ENCODE measurements at regions not wholly inside any gene's neighbourhood (a gene's known extent, or its start where the extent isn't known, plus 50 kb on each side); places are given as distances from the start of the nearest gene placed in this dataset.

DNA sequence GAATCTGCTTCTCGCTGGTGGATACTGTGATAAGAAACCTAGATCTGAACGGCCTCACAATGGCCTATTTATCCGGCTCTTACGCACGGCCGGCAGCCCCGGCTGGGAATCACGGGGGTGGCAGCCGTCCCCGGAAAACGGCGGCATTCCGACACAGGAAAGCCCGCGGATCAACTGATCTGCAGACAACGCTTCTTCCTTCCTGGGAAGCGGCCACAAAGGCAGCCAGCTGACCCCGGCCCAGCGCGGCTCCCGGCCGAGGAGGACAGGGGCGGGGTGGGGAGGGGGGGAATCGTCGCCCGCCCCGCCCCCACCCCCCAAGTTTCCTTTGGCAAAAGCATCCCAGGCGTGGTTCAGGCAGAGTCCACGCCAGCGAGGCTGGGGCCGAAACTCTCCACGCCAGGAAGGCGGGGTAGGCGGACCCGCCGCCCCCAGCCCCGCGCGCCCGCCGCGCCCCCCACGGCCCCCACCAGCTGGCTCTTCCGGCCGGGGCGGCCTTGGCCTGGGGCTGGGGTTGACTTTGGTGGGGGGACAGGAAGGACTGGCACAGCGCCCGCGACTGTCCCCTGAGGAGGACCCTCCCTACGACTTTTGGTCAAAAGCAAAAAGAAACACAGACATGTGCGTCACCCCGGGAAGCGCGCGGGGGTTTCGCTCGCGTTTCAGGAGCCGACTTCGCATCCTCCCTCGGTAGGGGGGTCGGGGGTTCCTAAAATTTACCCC is 247.7 kb upstream of the ANKRD55 start:
- no peak for DNase-seq (ENCODE audit: low read depth)

DNA sequence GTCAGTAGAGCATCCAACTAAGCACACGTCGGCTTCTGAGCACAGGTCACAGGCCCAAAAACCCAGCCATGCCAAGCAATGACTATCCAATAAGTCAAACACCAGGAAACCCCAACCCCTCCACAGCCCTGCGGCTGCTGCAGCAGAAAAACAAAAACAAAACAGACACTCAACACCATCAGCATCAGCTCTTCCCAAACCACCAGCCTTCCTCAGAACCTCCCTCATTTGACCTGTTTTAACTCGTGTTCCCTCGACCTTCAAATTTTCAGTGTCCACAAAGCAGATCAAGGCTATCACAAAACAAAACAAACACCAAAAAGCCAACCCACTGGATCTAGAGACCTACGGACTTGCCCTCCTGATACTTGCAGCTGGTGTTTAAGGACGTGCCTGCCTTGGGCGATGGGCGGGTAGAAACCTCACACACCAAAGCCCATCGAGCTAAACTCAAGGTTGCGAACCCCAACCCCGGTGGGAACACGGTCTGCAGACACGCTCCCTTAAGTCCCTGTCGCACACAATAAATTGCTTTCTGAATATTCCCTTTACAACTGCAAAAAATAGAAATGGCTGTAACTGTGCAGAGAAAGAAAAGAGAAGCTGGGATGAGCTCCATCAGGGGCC is 247.1 kb upstream of the ANKRD55 start:
- no peak for DNase-seq (ENCODE audit: low read depth)

DNA sequence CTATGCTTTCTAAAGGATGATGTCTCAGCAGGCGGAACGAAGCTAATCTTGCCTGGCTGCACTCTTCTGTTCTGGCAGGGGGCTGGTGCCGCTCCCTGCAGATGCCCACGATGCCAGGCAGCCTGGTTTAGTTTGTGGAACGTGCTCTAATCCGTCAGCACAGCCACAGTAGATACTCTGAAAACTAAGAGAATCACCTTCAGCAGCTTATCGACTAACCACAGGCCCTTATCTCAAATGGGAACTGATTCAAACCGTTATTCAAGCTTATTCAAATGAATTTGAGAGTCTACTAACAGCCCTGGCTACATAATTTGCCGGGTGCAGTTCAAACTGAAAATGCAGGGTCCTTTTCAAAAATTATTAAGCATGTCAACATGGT is 246.6 kb upstream of the ANKRD55 start:
- DNase-seq (ENCODE audit: low read depth) = no peak

DNA sequence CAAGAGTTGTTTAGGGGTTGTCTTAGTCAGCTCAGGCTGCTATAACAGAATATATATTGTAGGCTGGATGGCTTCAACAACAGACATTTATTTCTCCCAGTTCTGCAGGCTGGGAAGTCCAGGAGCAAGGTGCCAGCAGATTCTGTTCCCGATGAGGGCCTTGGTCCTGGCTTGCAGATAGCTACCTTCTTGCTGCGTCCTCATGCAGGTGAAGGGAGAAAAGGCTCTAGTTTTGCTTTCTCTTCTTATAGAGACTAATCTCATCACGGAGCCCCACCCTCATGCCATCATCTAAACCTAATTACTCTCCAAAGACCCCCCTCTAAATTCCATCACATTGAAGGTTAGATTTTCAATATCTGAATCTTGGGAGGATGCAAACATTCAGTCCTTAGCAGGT is 246.0 kb upstream of the ANKRD55 start:
- no peak for DNase-seq (ENCODE audit: low read depth)

DNA sequence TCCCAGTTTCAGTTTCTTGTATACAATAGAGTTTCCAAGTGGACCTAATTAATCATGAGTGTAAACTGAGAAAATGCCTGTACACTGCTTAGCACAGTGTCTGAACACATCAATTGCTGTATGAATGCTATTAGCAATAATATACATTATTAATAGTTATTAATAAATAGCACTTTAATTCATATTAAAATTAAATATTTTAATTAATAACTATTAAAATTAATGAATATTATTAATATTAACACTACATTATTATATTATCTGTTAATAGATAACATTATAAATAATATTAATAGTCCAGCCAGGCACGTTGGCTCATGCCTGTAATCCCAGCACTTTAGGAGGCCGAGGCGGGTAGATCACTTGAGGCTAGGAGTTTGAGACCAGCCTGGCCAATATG is 244.9 kb upstream of the ANKRD55 start:
- DNase-seq (ENCODE audit: low read depth) = no peak

DNA sequence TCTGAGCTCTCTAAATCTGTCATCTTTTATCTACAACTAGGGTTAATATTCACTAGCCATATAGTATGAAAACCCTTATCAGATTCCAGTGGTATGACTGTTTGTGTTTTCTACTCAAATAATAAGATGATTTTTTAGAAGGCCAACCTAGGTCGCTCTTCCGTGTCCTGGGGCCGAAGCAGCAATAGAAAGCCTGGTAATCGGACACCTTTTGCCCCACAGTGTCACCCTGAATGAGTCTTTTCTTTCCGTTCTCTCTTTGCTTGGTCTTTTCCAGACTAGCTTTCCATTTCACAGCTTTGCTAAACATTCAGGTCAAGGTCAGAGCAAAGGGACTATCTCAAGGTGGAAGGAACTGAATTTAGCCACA is 243.3 kb upstream of the ANKRD55 start:
- DNase-seq (ENCODE audit: low read depth) = no peak

DNA sequence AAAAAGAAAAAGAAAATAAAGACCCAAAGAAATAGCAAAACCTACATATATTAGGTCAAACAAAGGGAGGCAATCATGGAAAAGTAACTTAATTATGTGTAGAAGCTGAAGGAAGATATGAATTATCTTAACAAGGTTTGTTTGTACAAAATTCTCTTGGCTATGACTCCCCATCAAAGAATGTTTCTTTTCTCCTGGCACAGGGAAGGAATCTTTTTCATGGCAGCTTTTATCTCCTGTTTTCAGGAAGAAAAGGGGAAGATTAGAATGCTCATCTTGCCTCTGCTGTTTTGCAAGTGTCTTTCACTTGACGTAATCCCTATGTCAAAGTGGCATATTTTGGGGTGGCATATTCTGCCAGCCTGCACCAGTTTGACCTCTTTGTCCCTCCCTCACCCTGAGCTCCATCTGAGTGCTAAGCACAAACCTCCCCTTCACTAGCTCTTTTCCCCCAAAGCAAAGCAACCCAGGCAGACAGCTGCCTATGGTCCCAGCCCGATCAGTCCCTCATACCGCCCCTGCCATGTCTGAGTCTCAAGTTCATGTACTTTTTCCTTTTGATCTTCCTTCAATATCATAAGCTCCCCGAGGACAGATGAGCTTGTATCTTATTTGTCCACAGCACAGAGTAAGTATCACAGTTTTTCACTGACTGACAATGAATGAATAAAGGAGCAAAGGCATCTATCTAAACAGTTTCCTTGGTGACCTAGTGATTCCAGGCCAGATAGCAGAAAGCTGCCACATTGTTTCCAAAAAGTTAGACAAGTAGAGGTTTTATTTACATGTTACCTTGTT is 242.8 kb upstream of the ANKRD55 start:
- DNase-seq (ENCODE audit: low read depth) = no peak

DNA sequence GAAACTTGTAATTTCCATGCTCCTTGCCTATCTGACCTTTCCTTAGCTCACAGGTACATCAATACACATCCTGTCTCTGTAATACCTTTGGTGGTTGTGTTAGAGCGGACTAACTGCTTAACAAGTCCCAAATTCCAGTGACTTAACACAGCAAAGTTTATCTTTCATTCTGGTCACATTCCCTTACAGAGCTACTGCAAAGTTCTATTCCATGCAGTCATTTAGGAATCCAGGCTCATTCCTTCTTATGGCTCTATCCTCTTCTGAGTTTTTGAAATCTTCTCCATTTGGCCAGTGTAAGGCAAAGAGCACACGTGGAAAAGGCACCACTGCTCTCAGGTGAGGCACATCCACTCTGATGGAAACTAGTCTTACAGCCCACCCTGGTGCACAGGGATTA is 238.6 kb upstream of the ANKRD55 start:
- DNase-seq (ENCODE audit: low read depth) = no peak

DNA sequence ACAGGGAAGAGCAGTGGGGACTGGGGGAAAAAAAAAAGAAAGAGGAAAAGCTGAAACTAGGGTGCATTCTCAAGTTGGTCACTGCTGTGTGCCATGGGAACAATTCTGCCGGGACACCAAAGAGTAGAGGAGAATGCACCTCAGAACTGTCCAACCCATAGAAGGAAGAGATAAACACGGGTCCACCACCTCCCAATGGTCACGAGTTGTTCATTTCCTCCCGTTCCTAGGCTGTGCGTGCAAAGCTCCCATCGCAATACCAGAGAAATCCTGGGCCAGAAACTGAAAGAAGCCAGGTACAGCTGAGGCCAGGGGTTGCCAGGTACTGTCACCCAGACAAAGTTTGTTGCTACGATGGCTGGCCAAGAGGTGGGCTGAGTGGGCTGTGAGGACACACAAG is 236.9 kb upstream of the ANKRD55 start:
- DNase-seq (ENCODE audit: low read depth) = no peak

DNA sequence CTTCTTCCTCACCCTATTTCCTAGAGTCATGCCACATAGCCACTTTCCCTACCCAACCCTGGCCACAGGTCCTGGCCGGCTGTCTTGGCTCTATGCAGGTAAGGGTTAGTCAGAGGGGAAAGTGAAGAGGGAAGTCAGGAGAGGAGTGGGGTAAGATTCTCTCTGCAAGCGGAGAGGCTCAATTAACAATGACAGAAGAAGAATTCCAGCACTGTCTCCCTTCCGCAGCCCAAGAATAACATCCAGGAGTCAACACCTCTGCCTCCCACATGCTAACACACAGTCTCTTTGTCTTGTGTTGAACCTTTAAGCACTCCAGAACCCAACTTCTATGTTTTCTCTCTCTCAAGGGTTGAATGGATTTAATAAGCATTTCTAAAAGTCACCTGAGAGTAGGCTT is 235.1 kb upstream of the ANKRD55 start:
- no peak for DNase-seq (ENCODE audit: low read depth)

DNA sequence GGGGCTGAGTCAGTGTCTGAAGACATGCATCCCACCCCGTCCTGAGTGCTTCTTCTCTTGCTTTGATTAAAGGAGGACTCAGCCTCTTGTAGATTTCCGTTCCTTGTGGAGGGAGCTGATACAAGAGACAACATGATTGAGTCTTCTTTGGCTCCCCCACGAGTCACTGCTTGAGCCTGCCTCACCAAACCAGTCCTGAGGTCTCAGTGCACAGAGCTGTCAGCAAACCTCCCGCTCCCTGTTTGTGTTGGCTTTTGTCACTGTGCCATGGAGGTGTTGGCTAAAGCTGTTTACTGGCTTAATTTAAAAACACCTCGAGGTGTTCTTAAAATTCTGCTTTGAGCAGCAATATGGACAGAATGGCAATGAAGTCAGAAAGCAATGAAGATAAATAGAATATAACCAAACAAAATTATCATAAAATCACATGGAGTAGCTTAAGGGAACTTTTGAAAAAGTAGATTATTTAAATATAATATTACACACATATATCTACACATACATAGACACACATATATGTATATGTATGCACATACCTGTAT is 234.1 kb upstream of the ANKRD55 start:
- no peak for DNase-seq (ENCODE audit: low read depth)

DNA sequence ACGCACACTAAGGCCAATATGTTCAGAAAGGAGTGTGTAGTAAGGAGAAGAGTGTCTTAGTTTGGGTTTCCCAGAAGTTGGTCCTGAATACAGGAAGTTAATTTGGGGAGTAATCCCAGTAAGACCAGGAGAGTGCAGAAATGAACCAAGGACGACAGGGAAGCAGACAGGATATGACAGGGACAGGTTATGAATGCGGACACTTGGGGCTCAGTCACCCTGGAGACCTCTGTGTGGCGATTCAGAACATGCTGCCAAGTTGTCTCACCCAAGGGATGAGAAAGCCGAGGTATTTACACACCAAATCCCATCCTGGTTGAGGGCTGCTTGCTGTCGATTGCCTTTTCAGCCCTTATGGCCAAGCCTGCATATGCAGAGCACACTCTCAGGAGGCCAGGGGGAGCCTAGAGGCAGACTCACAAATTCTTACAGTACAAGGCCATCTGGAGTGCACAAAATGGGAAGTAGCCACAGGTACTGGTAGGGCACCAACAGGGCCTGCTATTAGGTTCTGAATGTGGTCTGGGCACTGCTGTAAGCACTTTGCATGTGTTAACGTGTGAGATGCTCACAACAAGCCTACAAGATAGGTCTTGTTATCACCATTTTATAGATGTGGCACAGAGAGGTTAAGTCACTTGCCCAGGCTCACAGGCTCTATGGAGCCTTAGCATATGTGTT is 233.1 kb upstream of the ANKRD55 start:
- DNase-seq (ENCODE audit: low read depth) = no peak

DNA sequence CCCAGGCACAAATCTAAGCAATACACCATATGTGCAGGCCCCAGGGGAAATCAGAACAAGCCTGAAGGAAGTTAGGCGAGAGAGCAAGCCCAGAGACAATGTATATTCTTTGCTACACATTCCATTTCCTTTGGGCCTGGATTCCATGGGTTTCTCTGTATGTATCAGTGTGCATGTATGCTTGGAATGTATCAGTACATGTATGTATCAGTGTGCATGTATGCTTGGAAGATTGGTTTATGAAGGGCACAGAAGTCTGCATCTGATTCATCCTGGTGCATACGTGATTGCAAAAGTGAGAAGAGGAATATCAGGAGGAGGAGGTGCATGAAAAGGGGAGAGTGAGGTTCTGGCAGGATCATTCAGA is 232.6 kb upstream of the ANKRD55 start:
- DNase-seq (ENCODE audit: low read depth) = no peak

DNA sequence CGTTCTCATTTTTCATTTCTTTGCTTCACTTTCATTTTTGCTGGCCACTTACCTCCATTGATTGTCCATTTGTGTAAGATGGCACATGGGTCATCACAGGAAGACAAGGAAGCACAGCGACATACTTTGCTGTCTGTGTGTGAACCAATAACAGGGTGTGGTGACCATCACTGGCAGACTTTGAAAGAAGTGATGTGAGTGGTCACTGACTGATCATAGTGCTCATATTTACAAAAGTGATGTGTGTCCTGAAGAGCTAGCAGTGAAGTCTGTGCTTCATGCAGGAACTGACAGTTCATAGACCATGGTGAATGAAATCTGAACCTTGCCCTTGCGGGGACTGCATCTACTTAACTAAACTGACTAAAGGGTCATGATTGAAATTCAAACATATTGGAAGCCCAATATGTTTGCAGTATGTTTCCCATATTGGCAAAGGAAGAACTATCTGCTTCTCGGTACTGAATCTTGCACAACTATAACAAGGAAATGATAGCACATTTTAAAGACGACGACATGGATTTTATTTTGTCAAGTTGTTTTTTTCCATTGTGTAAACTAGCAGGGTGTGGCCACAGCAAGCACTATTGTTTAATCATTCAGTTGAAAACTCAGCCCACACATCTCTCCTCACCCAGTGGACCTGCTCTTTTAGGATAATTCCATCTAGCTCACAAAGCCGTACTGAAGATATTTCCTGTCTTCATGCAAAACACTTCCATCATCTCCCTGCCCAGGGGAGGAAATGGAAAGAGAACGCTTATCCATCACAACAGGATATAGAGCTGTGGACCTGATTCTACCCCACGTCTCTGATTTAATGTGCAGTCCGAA is 232.0 kb upstream of the ANKRD55 start:
- DNase-seq (ENCODE audit: low read depth) = no peak

DNA sequence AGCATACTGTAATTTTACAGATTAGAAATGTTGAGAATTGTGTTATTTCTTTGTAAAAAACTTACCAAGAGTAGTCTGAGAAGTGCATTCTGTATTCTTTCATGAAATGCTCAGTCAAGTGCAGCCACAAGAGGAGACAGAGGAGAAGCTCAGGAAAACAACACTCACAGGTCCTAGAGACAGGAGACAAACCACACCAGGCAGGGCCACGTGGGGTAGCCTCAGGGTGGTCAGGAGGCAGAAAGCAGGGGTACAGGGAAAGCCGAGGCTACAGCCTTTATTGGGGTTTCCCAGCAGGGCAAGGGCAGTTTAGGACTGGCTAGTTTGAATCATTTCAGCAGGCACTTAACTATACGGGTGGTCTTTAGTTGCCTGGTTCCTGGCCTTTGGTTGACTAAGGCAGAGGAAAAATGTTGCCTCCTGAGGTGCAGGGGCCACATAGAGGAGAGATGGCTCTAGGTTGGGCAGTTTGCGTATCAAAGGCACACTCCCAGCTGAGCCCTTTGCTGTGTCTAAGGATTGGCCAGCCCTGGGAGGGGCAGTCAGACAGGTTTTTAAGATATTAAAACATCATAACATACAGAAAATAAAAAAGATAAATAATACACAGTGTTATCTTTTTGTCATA is 230.9 kb upstream of the ANKRD55 start:
- no peak for DNase-seq (ENCODE audit: low read depth)

DNA sequence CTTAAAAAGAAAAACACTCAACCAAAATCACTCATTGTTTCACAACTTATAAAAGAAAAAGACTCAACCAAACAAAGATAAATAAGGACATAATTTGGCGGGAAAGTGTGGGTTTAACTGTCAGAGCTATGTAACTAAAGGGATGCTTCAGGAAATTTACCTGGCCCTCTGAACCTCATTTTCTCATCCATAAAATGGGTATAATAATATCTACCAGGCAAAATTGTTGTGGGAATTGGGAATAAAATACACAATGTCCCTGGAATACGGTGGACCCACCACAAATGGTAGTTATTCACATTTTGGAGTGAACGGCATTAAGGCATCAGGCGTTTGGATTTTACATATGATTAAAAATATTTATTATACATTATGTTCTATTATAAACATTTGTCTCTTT is 228.5 kb upstream of the ANKRD55 start:
- DNase-seq (ENCODE audit: low read depth) = no peak

DNA sequence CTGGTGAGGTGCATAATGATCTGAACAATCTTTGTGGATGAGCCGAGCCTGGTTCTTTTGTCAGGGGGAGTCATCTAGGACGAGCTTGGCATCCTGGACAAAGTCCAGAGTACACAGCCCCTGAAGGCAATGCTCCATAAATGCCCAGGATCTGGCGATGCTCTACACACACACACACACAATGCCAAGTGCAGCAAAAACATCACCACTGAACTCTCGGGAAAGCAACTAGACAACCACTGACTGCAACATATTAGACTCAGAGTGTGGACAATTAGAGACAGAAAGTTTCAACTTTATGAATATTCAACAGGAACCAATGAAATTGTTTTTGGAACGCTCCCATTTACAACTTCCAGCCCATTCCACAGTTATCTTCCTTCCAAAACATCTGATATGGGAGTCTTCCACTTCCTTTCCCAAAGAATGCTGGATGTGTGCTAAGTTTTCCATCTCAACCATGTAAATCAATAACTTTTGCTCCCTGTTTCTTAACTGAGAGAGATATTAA is 227.6 kb upstream of the ANKRD55 start:
- DNase-seq (ENCODE audit: low read depth) = no peak

DNA sequence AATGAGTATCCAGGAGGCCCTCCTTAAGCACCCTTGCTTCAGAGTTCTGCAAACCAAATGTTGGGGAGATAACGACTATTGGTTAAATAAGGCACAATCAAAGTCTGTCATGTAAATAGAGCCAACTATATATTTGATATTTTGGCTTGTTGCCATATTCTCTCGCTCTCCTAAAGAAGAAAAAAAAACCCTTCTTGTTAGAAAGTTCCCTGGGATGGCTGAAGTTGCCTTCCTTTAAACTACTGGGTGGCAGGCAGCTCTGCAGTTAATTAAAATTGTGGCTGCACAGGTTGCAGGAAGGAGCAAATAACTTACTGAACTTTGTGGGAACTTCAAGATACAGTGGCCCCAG is 227.0 kb upstream of the ANKRD55 start:
- DNase-seq (ENCODE audit: low read depth) = no peak

DNA sequence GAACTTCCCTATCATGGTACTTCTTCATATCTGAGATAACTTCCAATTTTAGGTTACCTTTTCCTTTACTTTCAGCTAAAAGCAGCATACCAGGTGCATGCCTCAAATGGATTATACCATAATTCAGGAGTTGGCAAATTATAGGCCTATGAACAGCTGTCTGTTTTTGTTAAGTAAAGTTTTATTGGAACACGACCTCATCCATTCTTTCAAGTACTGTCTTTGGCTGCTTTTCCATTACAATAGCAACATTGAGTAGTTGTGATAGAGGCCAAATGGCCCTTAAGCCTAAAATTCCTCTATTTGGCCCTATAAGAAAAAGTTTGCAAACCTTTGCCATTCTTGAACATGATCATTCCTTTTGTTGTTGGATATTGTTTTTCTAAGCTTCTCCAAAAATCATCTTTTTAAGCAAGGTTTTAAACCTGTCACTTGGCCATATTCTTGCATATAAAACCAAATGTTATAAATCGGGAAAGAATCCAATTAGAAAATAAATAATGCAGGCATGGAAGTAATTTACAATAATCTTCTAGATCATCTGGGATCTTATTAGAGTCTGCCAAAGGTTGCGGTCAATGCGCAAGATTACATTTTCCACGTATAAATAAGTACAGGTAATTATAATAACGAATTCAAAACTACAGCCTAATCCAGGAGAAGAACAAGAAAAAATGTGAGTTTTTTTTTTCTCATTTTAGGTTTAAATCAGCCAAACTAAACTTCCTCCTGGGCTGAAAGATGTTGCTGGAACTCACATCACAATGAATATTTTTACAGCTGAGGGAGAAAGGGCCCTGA is 226.5 kb upstream of the ANKRD55 start:
- no peak for DNase-seq (ENCODE audit: low read depth)
